Liver (tissue), 3 donors: ENCODE measurements at regions not wholly inside any gene's neighbourhood (a gene's known extent, or its start where the extent isn't known, plus 50 kb on each side); places are given as distances from the start of the nearest gene placed in this dataset.

Experiments used
- EGR1 ChIP-seq, 2 donors: IDR thresholded peaks; 2 replicates each; pipeline ENCODE4 v1.6.1; 2016 to 2018; ENCODE audit warnings: antibody characterized with exemption in 2 of 2, low read depth in 2 of 2
- FOXA1 ChIP-seq: IDR thresholded peaks from 2 replicates; pipeline ENCODE4 v1.6.1; 2016; ENCODE audit warnings: antibody characterized with exemption
- FOXA2 ChIP-seq: IDR thresholded peaks from 2 replicates; pipeline ENCODE4 v1.6.1; 2016; ENCODE audit warnings: antibody characterized with exemption
- RAD21 ChIP-seq, 2 donors: IDR thresholded peaks; 2 replicates each; pipeline ENCODE4 v1.6.1; 2016; ENCODE audit warnings: antibody characterized with exemption in 2 of 2, mild to moderate bottlenecking in 2 of 2
- RXRA ChIP-seq, 2 donors: IDR thresholded peaks; 2 replicates each; pipeline ENCODE4 v1.6.1; 2017 to 2018; ENCODE audit warnings: antibody characterized with exemption in 2 of 2, mild to moderate bottlenecking in 1 of 2
- SP1 ChIP-seq: IDR thresholded peaks from 2 replicates; pipeline ENCODE4 v1.6.1; 2018; ENCODE audit warnings: antibody characterized with exemption, mild to moderate bottlenecking
- TAF1 ChIP-seq: conservative IDR thresholded peaks from 2 replicates; pipeline ENCODE4 v1.6.1; 2016; ENCODE audit warnings: antibody characterized with exemption, mild to moderate bottlenecking
- TF ChIP-seq, protein P1 (sequence below): IDR thresholded peaks from 2 replicates; pipeline ENCODE4 v1.6.1; 2016; ENCODE audit warnings: antibody characterized with exemption, mild to moderate bottlenecking
- TF ChIP-seq, protein P2 (sequence below): fragments of 150-350 bp; IDR thresholded peaks from 2 replicates; pipeline ENCODE4 v1.5.1; 2017; ENCODE audit warnings: improper control_type of control experiment, low read depth, low read length; ENCODE audit not compliant: missing input control
- TF ChIP-seq, protein P3 (sequence below): IDR thresholded peaks from 2 replicates; pipeline ENCODE4 v1.6.1; 2016; ENCODE audit warnings: antibody characterized with exemption
- donor health status: healthy.
- donor health status: healthy.

DNA sequence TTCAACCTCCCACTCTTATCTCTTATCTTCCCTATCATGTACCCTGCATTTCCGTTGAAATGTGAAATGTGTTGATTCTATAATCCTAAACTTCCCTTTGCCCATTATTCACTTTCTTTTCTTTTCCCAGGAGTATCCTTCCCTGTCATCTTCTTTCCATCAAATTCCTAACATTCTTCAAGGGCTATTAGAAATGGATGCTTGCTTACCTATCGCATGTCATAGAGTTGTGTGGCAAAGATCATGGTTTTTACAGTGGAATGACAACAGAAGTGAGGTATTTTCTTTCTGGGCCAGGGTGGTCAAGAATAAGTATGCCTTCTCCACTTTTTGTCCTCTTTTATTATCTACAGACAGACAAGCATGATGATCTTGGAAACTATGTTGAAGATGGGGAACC is 124.4 kb upstream of the SLC5A12 start:
- TF ChIP-seq RXRA (IDR thresholded peaks at IDR 0.05): no peak
- TF ChIP-seq, protein P1, sequence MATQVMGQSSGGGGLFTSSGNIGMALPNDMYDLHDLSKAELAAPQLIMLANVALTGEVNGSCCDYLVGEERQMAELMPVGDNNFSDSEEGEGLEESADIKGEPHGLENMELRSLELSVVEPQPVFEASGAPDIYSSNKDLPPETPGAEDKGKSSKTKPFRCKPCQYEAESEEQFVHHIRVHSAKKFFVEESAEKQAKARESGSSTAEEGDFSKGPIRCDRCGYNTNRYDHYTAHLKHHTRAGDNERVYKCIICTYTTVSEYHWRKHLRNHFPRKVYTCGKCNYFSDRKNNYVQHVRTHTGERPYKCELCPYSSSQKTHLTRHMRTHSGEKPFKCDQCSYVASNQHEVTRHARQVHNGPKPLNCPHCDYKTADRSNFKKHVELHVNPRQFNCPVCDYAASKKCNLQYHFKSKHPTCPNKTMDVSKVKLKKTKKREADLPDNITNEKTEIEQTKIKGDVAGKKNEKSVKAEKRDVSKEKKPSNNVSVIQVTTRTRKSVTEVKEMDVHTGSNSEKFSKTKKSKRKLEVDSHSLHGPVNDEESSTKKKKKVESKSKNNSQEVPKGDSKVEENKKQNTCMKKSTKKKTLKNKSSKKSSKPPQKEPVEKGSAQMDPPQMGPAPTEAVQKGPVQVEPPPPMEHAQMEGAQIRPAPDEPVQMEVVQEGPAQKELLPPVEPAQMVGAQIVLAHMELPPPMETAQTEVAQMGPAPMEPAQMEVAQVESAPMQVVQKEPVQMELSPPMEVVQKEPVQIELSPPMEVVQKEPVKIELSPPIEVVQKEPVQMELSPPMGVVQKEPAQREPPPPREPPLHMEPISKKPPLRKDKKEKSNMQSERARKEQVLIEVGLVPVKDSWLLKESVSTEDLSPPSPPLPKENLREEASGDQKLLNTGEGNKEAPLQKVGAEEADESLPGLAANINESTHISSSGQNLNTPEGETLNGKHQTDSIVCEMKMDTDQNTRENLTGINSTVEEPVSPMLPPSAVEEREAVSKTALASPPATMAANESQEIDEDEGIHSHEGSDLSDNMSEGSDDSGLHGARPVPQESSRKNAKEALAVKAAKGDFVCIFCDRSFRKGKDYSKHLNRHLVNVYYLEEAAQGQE: no peak
- TF ChIP-seq, protein P2, sequence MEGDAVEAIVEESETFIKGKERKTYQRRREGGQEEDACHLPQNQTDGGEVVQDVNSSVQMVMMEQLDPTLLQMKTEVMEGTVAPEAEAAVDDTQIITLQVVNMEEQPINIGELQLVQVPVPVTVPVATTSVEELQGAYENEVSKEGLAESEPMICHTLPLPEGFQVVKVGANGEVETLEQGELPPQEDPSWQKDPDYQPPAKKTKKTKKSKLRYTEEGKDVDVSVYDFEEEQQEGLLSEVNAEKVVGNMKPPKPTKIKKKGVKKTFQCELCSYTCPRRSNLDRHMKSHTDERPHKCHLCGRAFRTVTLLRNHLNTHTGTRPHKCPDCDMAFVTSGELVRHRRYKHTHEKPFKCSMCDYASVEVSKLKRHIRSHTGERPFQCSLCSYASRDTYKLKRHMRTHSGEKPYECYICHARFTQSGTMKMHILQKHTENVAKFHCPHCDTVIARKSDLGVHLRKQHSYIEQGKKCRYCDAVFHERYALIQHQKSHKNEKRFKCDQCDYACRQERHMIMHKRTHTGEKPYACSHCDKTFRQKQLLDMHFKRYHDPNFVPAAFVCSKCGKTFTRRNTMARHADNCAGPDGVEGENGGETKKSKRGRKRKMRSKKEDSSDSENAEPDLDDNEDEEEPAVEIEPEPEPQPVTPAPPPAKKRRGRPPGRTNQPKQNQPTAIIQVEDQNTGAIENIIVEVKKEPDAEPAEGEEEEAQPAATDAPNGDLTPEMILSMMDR: no peak
- no peak for TF ChIP-seq RAD21 (IDR thresholded peaks at IDR 0.05)
- TF ChIP-seq, protein P3, sequence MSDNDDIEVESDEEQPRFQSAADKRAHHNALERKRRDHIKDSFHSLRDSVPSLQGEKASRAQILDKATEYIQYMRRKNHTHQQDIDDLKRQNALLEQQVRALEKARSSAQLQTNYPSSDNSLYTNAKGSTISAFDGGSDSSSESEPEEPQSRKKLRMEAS: no peak
- TF ChIP-seq SP1: no peak
- no peak for TF ChIP-seq TAF1
- no peak for TF ChIP-seq FOXA1
- no peak for TF ChIP-seq FOXA2
- no peak for TF ChIP-seq EGR1 (IDR thresholded peaks at IDR 0.05; ENCODE audit: low read depth in 2 of 2)
